NCI-H345 treated with DMSO at 0.1 percent for 48 hours (cell line): ENCODE measurements at regions not wholly inside any gene's neighbourhood (a gene's known extent, or its start where the extent isn't known, plus 50 kb on each side); places are given as distances from the start of the nearest gene placed in this dataset.
"Not testable (repeated sequence)": the region's sequence is repeated elsewhere in the genome, so short reads cannot be mapped to it uniquely, and the experiment has no call there.

ENCODE experiments used
- DNase-seq: peaks from one replicate; lab custom pipeline; 2025; ENCODE audit not compliant: unreplicated experiment; lab: John Stamatoyannopoulos, UW

GRCh38 chr14:41549821-41550607 lies 56.7 kb upstream of the LRFN5 start:
- no peak for DNase-seq

GRCh38 chr14:41549282-41549681 lies 57.4 kb upstream of the LRFN5 start:
- DNase-seq: no peak

GRCh38 chr14:41548666-41549065 lies 58.0 kb upstream of the LRFN5 start:
- no peak for DNase-seq

DNA sequence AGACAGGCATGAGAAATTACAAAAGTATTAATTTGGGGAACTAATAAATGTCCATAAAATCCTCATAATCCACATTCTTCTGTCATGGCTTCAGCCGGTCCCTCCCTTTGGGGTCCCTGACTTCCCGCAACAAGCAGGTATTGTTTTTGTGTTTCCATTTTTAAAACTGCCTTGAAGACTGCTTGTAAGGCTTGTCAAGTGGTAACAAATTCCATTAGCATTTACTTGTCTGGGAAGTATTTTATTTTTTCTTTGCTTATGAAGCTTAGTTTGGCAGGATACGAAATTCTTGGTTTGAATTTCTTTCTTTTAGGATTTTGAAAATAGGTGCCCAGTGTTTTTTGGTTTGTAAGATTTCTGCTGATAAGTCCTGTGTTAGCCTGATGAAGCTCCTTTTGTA lies 65.3 kb upstream of the LRFN5 start:
- no peak for DNase-seq

- DNase-seq: no peak
Measured at GRCh38 chr14:41532255-41532654, 74.4 kb upstream of the LRFN5 start.

GRCh38 chr14:41521891-41522290 lies 84.8 kb upstream of the LRFN5 start:
- DNase-seq: no peak

- DNase-seq: not testable (repeated sequence)
Measured at GRCh38 chr14:41518030-41518429, 88.6 kb upstream of the LRFN5 start.

GRCh38 chr14:41506552-41506951 lies 100.1 kb upstream of the LRFN5 start:
- DNase-seq: no peak

- DNase-seq: no peak
Measured at GRCh38 chr14:41505491-41505890, 101.2 kb upstream of the LRFN5 start.

GRCh38 chr14:41498959-41499358 lies 107.7 kb upstream of the LRFN5 start:
- DNase-seq: no peak

GRCh38 chr14:41490323-41490722 lies 116.4 kb upstream of the LRFN5 start:
- DNase-seq: no peak

- no peak for DNase-seq
Measured at GRCh38 chr14:41489315-41489972, 117.2 kb upstream of the LRFN5 start.

- DNase-seq: no peak
Measured at GRCh38 chr14:41488401-41488800, 118.3 kb upstream of the LRFN5 start.

GRCh38 chr14:41482861-41483260 lies 123.8 kb upstream of the LRFN5 start:
- DNase-seq: no peak

- DNase-seq: no peak
Measured at GRCh38 chr14:41476526-41476925, 130.2 kb upstream of the LRFN5 start.

GRCh38 chr14:41461380-41461779 lies 145.3 kb upstream of the LRFN5 start:
- no peak for DNase-seq

- no peak for DNase-seq
Measured at GRCh38 chr14:41457393-41457792, 149.3 kb upstream of the LRFN5 start.

DNA sequence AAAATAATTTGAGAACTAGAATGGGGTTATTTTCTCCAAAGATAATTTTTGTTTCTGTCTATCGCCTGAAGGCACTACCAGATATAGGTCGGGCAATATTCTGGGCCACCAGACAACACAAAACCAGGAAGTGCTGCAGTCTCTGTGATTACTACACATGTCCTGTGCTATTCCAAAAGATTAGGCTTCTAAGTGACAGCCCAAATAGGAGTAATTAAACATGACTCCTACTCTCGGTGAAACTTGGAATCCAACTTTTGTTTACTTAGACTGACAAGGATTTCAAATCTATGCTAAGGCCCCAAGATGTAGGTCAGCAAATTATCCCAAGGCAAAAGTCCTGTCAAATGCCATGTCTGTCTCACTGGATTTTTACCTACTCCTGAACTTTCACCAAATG lies 157.6 kb upstream of the LRFN5 start:
- no peak for DNase-seq

DNA sequence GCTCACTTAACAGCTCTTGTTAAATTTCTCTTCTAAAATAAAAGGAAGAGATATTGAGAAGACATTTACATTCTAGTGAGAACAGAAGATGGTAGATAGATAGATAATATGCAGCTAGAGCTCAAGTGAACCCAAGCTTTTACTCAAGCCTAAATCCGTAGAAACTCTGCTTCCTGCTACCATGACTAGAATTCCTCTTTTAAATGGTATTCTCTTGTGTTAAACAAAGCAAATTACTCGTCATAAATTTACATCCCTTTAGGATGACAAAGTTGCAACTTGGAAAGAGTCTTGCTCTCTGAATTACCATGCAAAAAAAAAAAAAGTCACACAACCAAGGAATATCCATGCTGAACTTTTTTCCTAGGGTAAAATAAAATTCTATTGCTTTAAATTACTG lies 160.7 kb upstream of the LRFN5 start:
- no peak for DNase-seq

DNA sequence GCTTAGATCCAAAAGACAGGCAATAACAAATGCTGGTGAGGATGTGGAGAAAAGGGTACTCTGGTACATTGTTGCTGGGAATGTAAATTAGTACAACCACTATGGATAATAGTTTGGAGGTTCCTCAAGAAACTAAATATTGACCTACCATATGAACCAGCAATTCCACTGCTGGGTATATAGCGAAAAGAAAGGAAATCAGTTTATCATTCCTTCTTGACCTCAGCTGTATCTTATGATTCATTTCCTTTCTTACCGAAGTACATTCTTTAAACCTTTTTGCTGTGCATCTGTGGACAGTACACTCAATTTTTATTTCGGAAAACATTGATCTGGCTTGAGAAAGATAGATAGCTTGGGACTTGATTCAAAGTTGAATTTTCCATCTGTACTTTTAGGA lies 183.2 kb upstream of the LRFN5 start:
- no peak for DNase-seq

- not testable (repeated sequence) for DNase-seq
Measured at GRCh38 chr14:41421308-41421707, 185.4 kb upstream of the LRFN5 start.

- no peak for DNase-seq
Measured at GRCh38 chr14:41419709-41420108, 187.0 kb upstream of the LRFN5 start.

GRCh38 chr14:41418851-41419250 lies 187.8 kb upstream of the LRFN5 start:
- no peak for DNase-seq
